ENCODE measurements at regions not wholly inside any gene's neighbourhood (a gene's known extent, or its start where the extent isn't known, plus 50 kb on each side); places are given as distances from the start of the nearest gene placed in this dataset.

GRCh38 chr13:71967990-71968389 is 101.0 kb upstream of the DACH1 start:
- DNase-seq (ENCODE audit: low spot score) = no peak

DNA sequence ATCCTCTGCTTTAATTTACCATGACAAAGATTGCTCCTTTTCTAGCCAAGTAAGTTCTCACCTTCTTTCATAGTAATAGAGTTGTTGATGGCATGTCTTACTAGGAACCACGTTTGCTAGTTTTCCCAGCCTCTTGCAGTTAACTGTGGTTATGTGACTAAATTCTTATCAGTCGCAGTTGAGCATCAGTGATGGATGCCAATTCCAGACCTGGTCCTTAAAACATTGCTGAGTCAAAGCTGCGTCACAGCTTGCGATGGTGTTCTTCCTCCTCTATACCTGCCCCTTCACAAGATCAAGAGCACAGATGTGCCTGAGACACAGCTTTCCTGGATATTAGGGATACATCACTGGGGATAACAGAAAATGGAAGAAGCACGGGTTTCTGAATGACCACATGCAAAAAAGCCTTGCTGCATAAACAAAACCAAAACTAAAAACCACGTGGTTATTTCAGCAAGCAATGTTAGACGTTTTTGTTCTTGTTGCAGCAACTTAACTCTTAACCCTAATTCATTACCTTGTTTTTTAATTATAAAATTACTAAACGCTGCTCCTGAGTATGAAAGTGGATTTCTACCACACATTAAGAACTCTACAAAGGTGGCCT is 97.6 kb upstream of the DACH1 start:
- no peak for DNase-seq (ENCODE audit: low spot score)

DNA sequence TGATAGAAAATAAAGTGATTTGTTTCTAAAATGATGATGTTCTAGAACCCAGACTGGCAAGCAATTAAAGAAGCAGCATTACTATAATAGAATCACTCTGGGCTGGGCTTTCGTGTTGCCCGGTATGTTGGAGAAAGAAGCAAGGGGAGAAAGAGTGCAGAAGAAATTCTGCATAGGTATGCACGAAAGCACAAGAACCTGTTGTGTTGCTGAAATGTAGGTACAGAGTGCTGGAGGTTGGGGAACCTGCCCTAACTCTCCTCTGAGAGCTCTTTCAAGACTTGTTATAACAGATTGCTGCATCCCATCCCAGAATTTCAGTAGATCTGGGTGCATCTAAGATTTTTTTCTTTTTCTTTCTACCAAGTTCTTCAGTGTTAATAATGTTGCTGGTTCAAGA is 95.7 kb upstream of the DACH1 start:
- DNase-seq (ENCODE audit: low spot score) = no peak

GRCh38 chr13:71962126-71962525 is 95.1 kb upstream of the DACH1 start:
- DNase-seq (ENCODE audit: low spot score) = no peak

DNA sequence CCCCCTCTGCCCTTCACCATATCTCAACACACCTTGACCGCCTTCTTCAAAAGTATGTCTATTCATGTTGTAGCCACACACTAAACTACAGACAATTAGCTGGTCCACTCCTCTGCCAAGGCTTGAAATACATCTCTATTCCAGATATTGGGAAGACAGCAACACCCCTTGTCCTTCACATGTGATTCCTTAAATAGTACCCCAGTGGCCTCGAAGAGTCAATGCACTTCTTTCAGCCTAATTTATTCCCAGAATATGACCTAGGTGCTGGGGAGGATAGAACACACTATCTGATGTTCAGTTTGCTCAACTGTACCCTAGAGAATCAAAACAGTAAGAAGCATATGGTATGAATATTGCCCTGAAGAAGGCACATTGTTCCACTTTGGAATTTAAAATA is 82.4 kb upstream of the DACH1 start:
- DNase-seq (ENCODE audit: low spot score) = no peak

- no peak for DNase-seq (ENCODE audit: low spot score)
Measured at GRCh38 chr13:71939186-71939585, 72.2 kb upstream of the DACH1 start.

- no peak for DNase-seq (ENCODE audit: low spot score)
Measured at GRCh38 chr13:71935166-71935840, 68.3 kb upstream of the DACH1 start.

DNA sequence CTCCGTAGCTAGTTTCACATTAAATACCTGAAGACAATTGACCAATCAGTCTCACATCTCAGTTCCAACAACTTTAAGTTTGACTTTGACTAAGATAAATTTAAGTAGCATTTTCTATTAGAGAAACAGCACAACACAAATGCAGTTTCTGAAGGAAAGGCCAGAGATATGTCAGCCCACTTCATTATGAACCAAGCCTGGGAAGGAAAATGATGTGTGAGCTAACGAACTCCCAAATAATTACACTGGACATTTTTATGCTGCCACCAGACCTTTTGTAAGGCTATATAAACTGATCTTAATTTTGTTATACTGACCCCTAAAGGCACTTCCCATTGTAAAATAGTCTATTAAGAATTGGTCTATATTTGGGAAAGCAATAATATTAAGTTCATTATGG is 57.9 kb upstream of the DACH1 start:
- no peak for DNase-seq (ENCODE audit: low spot score)

- no peak for DNase-seq (ENCODE audit: low spot score)
Measured at GRCh38 chr13:71922194-71922593, 55.2 kb upstream of the DACH1 start.

All from cerebellar cortex (tissue), 1 donor.